ENCODE measurements at regions not wholly inside any gene's neighbourhood (a gene's known extent, or its start where the extent isn't known, plus 50 kb on each side); places are given as distances from the start of the nearest gene placed in this dataset.

DNA sequence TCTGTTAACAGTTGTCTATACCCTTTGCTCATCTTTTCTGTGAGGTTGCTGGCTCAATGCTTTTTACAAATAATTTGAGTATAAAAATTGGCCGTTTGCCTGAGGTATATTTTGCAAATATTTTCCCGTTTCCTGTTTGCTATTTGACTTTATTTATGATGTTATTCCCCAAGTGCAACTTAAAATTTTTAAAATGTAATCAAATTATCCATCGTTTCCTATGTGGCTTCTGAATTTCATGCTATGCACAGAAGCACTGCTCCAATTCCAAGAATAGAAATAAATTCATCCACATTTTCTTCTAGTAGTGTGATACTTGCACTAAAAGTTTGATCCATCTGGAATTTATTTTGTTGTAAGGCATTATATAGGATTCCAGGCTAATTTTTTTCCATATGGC is 123.6 kb downstream of the ZNF608 start:
- 93% methylated on average over 3 of the region's 3 CpGs; no CpG with 5 or more reads in 1 of the 2 experiments for WGBS, 2 experiments (ENCODE audit: extremely low coverage in 1 of 2, insufficient coverage in 1 of 2, insufficient read length in 1 of 2, insufficient replicate concordance in 2 of 2, low coverage in 1 of 2, low lambda C conversion rate in 2 of 2, missing lambda C conversion rate in 1 of 2)
- DNase-seq (ENCODE audit: low read depth in 1 of 2, low spot score in 2 of 2) = no peak
- H3K9ac ChIP-seq (replicated peaks in 1 of 4; ENCODE audit: extremely low read depth in 1 of 4, low read depth in 3 of 4, low read length in 3 of 4) = no peak overlapping the region
- POLR2A ChIA-PET (ENCODE audit: partially characterized antibody) = no interaction called here
- no peaks in the 10 kb centered on the region for H3K79me2 ChIP-seq (ENCODE audit: control insufficient read depth in 1 of 2, insufficient read depth in 2 of 2, low read length in 2 of 2)
- H2BK5ac ChIP-seq (ENCODE audit: low read depth, low read length) = no peak overlapping the region
- H3K18ac ChIP-seq (ENCODE audit: extremely low read depth, low read length) = no peak overlapping the region
- H2BK20ac ChIP-seq (ENCODE audit: low read length) = no peak overlapping the region
- no peaks in the 10 kb centered on the region for H3K79me1 ChIP-seq (ENCODE audit: low read depth, low read length)
- H2AFZ ChIP-seq (ENCODE audit: low read length) = no peak overlapping the region
- H3K36me3 ChIP-seq (ENCODE audit: control insufficient read depth in 2 of 4, insufficient read depth in 4 of 4, low read length in 3 of 4) = no peaks in the 10 kb centered on the region
- H3K27ac ChIP-seq (ENCODE audit: low read depth, low read length) = no peak overlapping the region
- no peak overlapping the region for H4K91ac ChIP-seq (replicated peaks; ENCODE audit: insufficient read length, low read length)
- H2BK15ac ChIP-seq (ENCODE audit: low read length) = no peak overlapping the region
- no peak overlapping the region for H4K5ac ChIP-seq (ENCODE audit: insufficient read length, low read depth, low read length)
- H3K4me3 ChIP-seq (ENCODE audit: extremely low read depth in 1 of 4, insufficient read depth in 2 of 4, low read depth in 3 of 4, low read length in 4 of 4) = no peak overlapping the region
- no peak overlapping the region for H3K4me2 ChIP-seq (ENCODE audit: insufficient read depth in 1 of 2, low read depth in 2 of 2, low read length in 2 of 2)
- no peak overlapping the region for H4K8ac ChIP-seq (ENCODE audit: extremely low read depth, insufficient read depth, low read length)
- no peaks in the 10 kb centered on the region for H3K9me3 ChIP-seq (ENCODE audit: insufficient read depth in 2 of 2, low read depth in 1 of 2, low read length in 1 of 2)
- no peaks in the 10 kb centered on the region for H4K20me1 ChIP-seq (replicated peaks in 1 of 2; ENCODE audit: control insufficient read depth in 1 of 2, insufficient read depth in 2 of 2, low read length in 2 of 2)
- no peaks in the 10 kb centered on the region for H3K4me1 ChIP-seq (replicated peaks in 1 of 4; ENCODE audit: control insufficient read depth in 3 of 4, insufficient read depth in 4 of 4, low read length in 3 of 4)
- no peak overlapping the region for H3K4ac ChIP-seq (replicated peaks; ENCODE audit: insufficient read length, low read depth, low read length)
- no peaks in the 10 kb centered on the region for H3K23me2 ChIP-seq (ENCODE audit: low read depth, low read length)
- no peak overlapping the region for H2AK5ac ChIP-seq (ENCODE audit: low read depth, low read length)
- no peak overlapping the region for H3K23ac ChIP-seq (ENCODE audit: insufficient read length)
- CTCF ChIA-PET (ENCODE audit: partially characterized antibody) = no interaction called here
- H2BK120ac ChIP-seq (replicated peaks; ENCODE audit: low read depth, low read length) = no peak overlapping the region
- TF ChIP-seq FOSL1 (IDR thresholded peaks at IDR 0.05; ENCODE audit: insufficient read depth, low read depth, low read length) = no peak
- no peak for TF ChIP-seq KDM4A (IDR thresholded peaks at IDR 0.05; ENCODE audit: low read depth, low read length, severe bottlenecking)
- no peak for TF ChIP-seq RNF2 (IDR thresholded peaks at IDR 0.05; ENCODE audit: borderline replicate concordance, low read depth, low read length, missing control alignments, poor library complexity, severe bottlenecking)
- TF ChIP-seq TCF12 (IDR thresholded peaks at IDR 0.05; ENCODE audit: low read depth, low read length) = no peak
- TF ChIP-seq PHF8 (conservative IDR thresholded peaks at IDR 0.05; ENCODE audit: low read depth, low read length) = no peak
- TF ChIP-seq RBBP5 (IDR thresholded peaks at IDR 0.05; ENCODE audit: borderline replicate concordance, low read depth, low read length) = no peak
- no peak for TF ChIP-seq ASH2L (IDR thresholded peaks at IDR 0.05; ENCODE audit: low read length)
- TF ChIP-seq, protein P1, sequence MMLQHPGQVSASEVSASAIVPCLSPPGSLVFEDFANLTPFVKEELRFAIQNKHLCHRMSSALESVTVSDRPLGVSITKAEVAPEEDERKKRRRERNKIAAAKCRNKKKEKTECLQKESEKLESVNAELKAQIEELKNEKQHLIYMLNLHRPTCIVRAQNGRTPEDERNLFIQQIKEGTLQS (IDR thresholded peaks at IDR 0.05; ENCODE audit: insufficient read depth, low read depth, low read length) = no peak
- TF ChIP-seq YY1 (IDR thresholded peaks at IDR 0.05; ENCODE audit: low read depth, low read length) = no peak
- TF ChIP-seq POLR2AphosphoS5 (IDR thresholded peaks at IDR 0.05; ENCODE audit: low read depth, low read length) = no peak
- no peak for TF ChIP-seq CREB1 (IDR thresholded peaks at IDR 0.05)
- TF ChIP-seq SIX5 (IDR thresholded peaks at IDR 0.05; ENCODE audit: low read depth, low read length) = no peak
- no peak for TF ChIP-seq EZH2 (IDR thresholded peaks at IDR 0.05; ENCODE audit: low read depth, low read length, severe bottlenecking)
- FAIRE-seq = no peak
- no peak overlapping the region for H2BK12ac ChIP-seq (ENCODE audit: low read depth, low read length)
- H3K14ac ChIP-seq (ENCODE audit: insufficient read length) = no peak overlapping the region
- H3K56ac ChIP-seq (replicated peaks; ENCODE audit: insufficient read length, low read depth, low read length) = no peak overlapping the region
- H3K27me3 ChIP-seq (replicated peaks in 1 of 4; ENCODE audit: control insufficient read depth in 3 of 4, extremely low read depth in 1 of 4, insufficient read depth in 3 of 4, low read length in 3 of 4) = no peaks in the 10 kb centered on the region

Measured in H1 (cell line).